ENCODE measurements at regions not wholly inside any gene's neighbourhood (a gene's known extent, or its start where the extent isn't known, plus 50 kb on each side); places are given as distances from the start of the nearest gene placed in this dataset.

GRCh38 chr20:50271176-50271575 is 80.5 kb downstream of the CEBPB start:
- TF ChIP-seq CTCF (IDR thresholded peaks at IDR 0.05; ENCODE audit: low read length) = no peak
- no peak for TF ChIP-seq EZH2 (IDR thresholded peaks at IDR 0.05; ENCODE audit: borderline replicate concordance, low read length)
